A549 (cell line): ENCODE measurements at regions not wholly inside any gene's neighbourhood (a gene's known extent, or its start where the extent isn't known, plus 50 kb on each side); places are given as distances from the start of the nearest gene placed in this dataset.
"Not testable (repeated sequence)": the region's sequence is repeated elsewhere in the genome, so short reads cannot be mapped to it uniquely, and the experiment has no call there.

ENCODE experiments used
- ATAC-seq, 2 experiments: fragments of 200-7000 bp in 1 of 2; fragments of >200 bp in 1 of 2; cut with Nextera tagmentation in 1 of 2; cut with Tn5 transposase in 1 of 2; 3 replicates each; pipeline versions ENCODE4 v1.8.0 to v1.9.1; 2018 to 2020; ENCODE audit warnings: mild to moderate bottlenecking in 1 of 2, moderate library complexity in 1 of 2
- CTCF ChIA-PET: fragments of 300-600 bp; sonication (Branson Sonifier 250); formaldehyde crosslinking; extraction: SDS; loops from one replicate; lab custom pipeline; 2021; ENCODE audit warnings: antibody characterized with exemption, inconsistent platforms; lab: Yijun Ruan, JAX
- POLR2A ChIA-PET: fragments of 350-600 bp; formaldehyde crosslinking; extraction: SDS; loops from one replicate; lab custom pipeline; 2021; ENCODE audit warnings: antibody characterized with exemption, inconsistent platforms; lab: Yijun Ruan, JAX
- DNase-seq, 2 experiments: peaks; one replicate each; pipeline versions ENCODE4 v3.0.0 to v3.0.0-alpha.2; 2011 to 2016; ENCODE audit warnings: low read depth in 1 of 2, low spot score in 1 of 2
- FAIRE-seq: peaks from 2 replicates; lab custom pipeline; 2011; peaks lifted over from hg19 to GRCh38; lab: Jason Lieb, UNC
- H3K27ac ChIP-seq, 2 experiments: fragments of >200 bp; sonication (Bioruptor Twin); formaldehyde crosslinking; 3 replicates each; pipeline ENCODE4 v1.5.1; 2016 to 2017
- H3K4me1 ChIP-seq: fragments of >200 bp; sonication (Bioruptor Twin); formaldehyde crosslinking; 3 replicates; pipeline ENCODE4 v1.6.1; 2016
- H3K4me2 ChIP-seq: fragments of >200 bp; sonication (Bioruptor Twin); formaldehyde crosslinking; 3 replicates; pipeline ENCODE4 v1.6.1; 2016
- H3K4me3 ChIP-seq: fragments of >200 bp; sonication (Bioruptor Twin); formaldehyde crosslinking; 3 replicates; pipeline ENCODE4 v1.5.1; 2016
- H3K9me3 ChIP-seq: fragments of >200 bp; sonication (Bioruptor Twin); formaldehyde crosslinking; 3 replicates; pipeline ENCODE4 v1.6.1; 2016
- CBX8 ChIP-seq: fragments of 200-600 bp; sonication (generic); IDR thresholded peaks from 2 replicates; pipeline ENCODE4 v1.6.1; 2016
- CHD4 ChIP-seq: fragments of 200-600 bp; sonication (generic); IDR thresholded peaks from 2 replicates; pipeline ENCODE4 v1.6.1; 2016; ENCODE audit warnings: antibody characterized with exemption, mild to moderate bottlenecking, borderline replicate concordance
- EP300 ChIP-seq, 2 experiments: fragments of >200 bp; sonication (Bioruptor Twin); formaldehyde crosslinking; IDR thresholded peaks; 2 replicates in 1 of 2; 3 replicates in 1 of 2; pipeline ENCODE4 v1.6.1; 2016 to 2017
- FOSB ChIP-seq: fragments of 250-450 bp; sonication (Bioruptor Pico); IDR thresholded peaks from 2 replicates; pipeline ENCODE4 v1.5.0; 2020; ENCODE audit warnings: mild to moderate bottlenecking, moderate library complexity
- FOSL2 ChIP-seq, 2 experiments: fragments of 450-650 bp in 1 of 2; fragments of >200 bp in 1 of 2; sonication (Bioruptor Twin) in 1 of 2; formaldehyde crosslinking; IDR thresholded peaks; 2 replicates each; pipeline versions ENCODE4 v1.5.0 to v1.6.1; 2016 to 2020; ENCODE audit warnings: mild to moderate bottlenecking in 1 of 2, moderate library complexity in 1 of 2
- HES2 ChIP-seq: fragments of >200 bp; sonication (Bioruptor Twin); formaldehyde crosslinking; IDR thresholded peaks from 2 replicates; pipeline ENCODE4 v1.6.1; 2016
- HEYL ChIP-seq: fragments of 250-450 bp; sonication (Bioruptor Pico); IDR thresholded peaks from 2 replicates; pipeline ENCODE4 v1.8.0; 2021; ENCODE audit warnings: mild to moderate bottlenecking, moderate library complexity
- RCOR1 ChIP-seq: fragments of 150-350 bp; IDR thresholded peaks from 2 replicates; pipeline ENCODE4 v1.6.1; 2014; ENCODE audit warnings: antibody characterized with exemption, low read length, low read depth
- RFX5 ChIP-seq: fragments of 450-650 bp; IDR thresholded peaks from 2 replicates; pipeline ENCODE4 v1.7.1; 2014; ENCODE audit warnings: antibody characterized with exemption, mild to moderate bottlenecking, moderate library complexity
- SMC3 ChIP-seq: fragments of >200 bp; sonication (Bioruptor Twin); formaldehyde crosslinking; IDR thresholded peaks from 3 replicates; pipeline ENCODE4 v1.6.1; 2018; ENCODE audit warnings: inconsistent platforms
- USF2 ChIP-seq: fragments of 450-650 bp; IDR thresholded peaks from 2 replicates; pipeline ENCODE4 v1.6.1; 2014; ENCODE audit warnings: antibody characterized with exemption
- ZC3H11A ChIP-seq: fragments of 450-650 bp; IDR thresholded peaks from 2 replicates; pipeline ENCODE4 v1.6.1; 2014; ENCODE audit warnings: antibody characterized with exemption, mild to moderate bottlenecking
- ZFP36 ChIP-seq: fragments of 450-650 bp; IDR thresholded peaks from 2 replicates; pipeline ENCODE4 v1.6.1; 2014; ENCODE audit warnings: borderline replicate concordance; ENCODE audit not compliant: partially characterized antibody
- ZSCAN20 ChIP-seq: fragments of 250-450 bp; sonication (Bioruptor Pico); IDR thresholded peaks from 2 replicates; pipeline ENCODE4 v1.8.0; 2022; ENCODE audit warnings: mild to moderate bottlenecking, moderate library complexity
- WGBS: methylation state at CpG from one replicate; pipeline ENCODE4 v1.1.6; 2017; ENCODE audit errors: missing lambda C conversion rate; 5-methylcytosine and 5-hydroxymethylcytosine counted together
- TF ChIP-seq, protein P1 (sequence below): IDR thresholded peaks from 2 replicates; pipeline ENCODE4 v1.6.1; 2012; ENCODE audit warnings: low read depth, borderline replicate concordance
- TF ChIP-seq, protein P2 (sequence below): IDR thresholded peaks from 2 replicates; pipeline ENCODE4 v1.6.1; 2012

DNA sequence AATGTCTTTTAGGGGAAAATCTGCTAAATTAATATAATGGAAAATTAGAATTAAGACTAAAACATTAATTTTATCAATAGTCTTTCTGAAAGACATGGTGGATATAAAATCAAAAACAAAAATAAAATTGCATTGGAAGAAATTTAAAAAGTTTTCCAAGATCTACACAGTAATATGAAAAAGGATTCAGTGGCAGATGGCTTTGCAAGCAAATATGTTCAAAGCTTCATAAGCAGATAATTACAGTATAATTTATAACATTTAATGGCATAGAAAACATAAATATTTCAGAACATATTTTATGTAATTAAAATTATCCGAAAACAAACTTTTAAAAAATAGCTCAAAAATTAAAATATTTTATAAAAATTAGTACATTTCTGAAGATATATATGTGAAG, 512.4 kb upstream of the CYLC2 start:
- Histone ChIP-seq H3K9me3 (no peaks in the 10 kb centered on the region), H3K27ac (no peak overlapping the region), H3K4me1 (no peaks in the 10 kb centered on the region), H3K4me3 (no peak overlapping the region), H3K4me2 (no peak overlapping the region)
- 38% methylated on average over 1 of the region's 1 CpG for WGBS
- ChIA-PET POLR2A (no interaction called here), CTCF (no interaction called here)
- FAIRE-seq (no peak), ATAC-seq (no peak), DNase-seq (no peak)
- TF ChIP-seq CHD4, result no peak
- TF ChIP-seq RFX5, result no peak
- TF ChIP-seq SMC3, result no peak
- TF ChIP-seq FOSB, result no peak
- TF ChIP-seq ZSCAN20 (CRISPR knock-in tag), result no peak

DNA sequence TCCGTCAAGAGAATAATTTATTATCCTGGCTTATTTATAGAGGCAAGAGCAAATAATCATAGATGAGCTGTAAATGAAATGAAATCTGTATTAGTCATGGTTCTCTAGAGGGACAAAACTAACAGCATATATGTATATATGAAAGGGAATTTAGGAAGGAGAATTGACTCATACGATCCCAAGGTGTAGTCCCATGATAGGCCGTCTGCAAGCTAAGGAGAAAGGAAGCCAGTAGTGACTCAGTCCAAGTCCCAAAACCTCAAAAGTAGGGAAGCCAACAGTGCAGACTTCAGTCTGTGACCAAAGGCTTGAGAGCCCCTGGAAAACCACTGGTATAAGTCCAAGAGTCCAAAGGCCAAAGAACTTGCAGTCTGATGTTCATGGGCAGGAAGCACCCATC, 515.9 kb upstream of the CYLC2 start:
- ATAC-seq (no peak), FAIRE-seq (no peak), DNase-seq (no peak)
- ChIA-PET CTCF (no interaction called here), POLR2A (no interaction called here)
- H3K27ac ChIP-seq, result no peak overlapping the region
- H3K4me1 ChIP-seq, result no peaks in the 10 kb centered on the region
- H3K4me2 ChIP-seq, result no peak overlapping the region
- H3K4me3 ChIP-seq, result no peak overlapping the region
- no peaks in the 10 kb centered on the region for H3K9me3 ChIP-seq
- WGBS, result 19% methylated on average over 3 of the region's 3 CpGs
- TF ChIP-seq, protein P1, sequence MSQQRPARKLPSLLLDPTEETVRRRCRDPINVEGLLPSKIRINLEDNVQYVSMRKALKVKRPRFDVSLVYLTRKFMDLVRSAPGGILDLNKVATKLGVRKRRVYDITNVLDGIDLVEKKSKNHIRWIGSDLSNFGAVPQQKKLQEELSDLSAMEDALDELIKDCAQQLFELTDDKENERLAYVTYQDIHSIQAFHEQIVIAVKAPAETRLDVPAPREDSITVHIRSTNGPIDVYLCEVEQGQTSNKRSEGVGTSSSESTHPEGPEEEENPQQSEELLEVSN, result no peak

DNA sequence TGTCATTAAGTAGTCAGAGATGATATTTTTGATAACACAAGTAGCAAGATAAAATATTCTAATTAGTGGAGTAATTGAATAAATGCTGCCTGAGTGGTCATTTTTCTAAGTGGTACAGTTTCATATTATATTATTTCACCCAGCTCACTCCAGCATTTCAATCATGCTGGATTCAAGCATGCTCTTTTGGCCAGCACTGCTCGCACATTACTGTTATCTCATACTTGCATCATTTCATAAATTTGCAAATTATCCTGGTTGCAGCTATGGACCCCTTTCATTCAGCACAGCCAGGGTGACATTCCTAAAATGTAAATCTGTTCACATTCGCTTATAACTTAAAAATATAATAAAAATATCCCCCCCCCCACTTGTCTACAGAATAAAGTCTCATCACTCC, 520.8 kb upstream of the CYLC2 start:
- Histone ChIP-seq H3K9me3 (no peaks in the 10 kb centered on the region), H3K27ac (no peak overlapping the region), H3K4me3 (no peak overlapping the region), H3K4me1 (no peaks in the 10 kb centered on the region), H3K4me2 (no peak overlapping the region)
- DNase-seq (no peak), ATAC-seq (no peak), FAIRE-seq (no peak)
- CTCF ChIA-PET, result no interaction called here
- POLR2A ChIA-PET, result no interaction called here
- 51% methylated on average over 2 of the region's 2 CpGs for WGBS
- TF ChIP-seq HES2, result no peak

GRCh38 chr9:102469430-102469829, 525.7 kb upstream of the CYLC2 start:
- DNase-seq, H3K4me1 ChIP-seq, H3K27ac ChIP-seq, FAIRE-seq, CTCF ChIA-PET, H3K4me2 ChIP-seq, H3K4me3 ChIP-seq, H3K9me3 ChIP-seq, POLR2A ChIA-PET, ATAC-seq: not testable (repeated sequence)
- peak; percentile 20; the same call in 1 of the 2 replicates for TF ChIP-seq ZC3H11A
- 87% methylated on average over 7 of the region's 7 CpGs for WGBS

- no CpG with 5 or more reads among the region's 2 CpGs for WGBS
- ATAC-seq (no peak), DNase-seq (no peak), FAIRE-seq (no peak)
- no peak overlapping the region for H3K4me2 ChIP-seq
- no peak overlapping the region for H3K27ac ChIP-seq
- no peaks in the 10 kb centered on the region for H3K4me1 ChIP-seq
- ChIA-PET POLR2A (no interaction called here), CTCF (no interaction called here)
- no peaks in the 10 kb centered on the region for H3K9me3 ChIP-seq
- H3K4me3 ChIP-seq, result no peak overlapping the region
- TF ChIP-seq HEYL (no peak), CBX8 (no peak), RCOR1 (no peak), ZFP36 (no peak)
Observed at GRCh38 chr9:102461156-102461819, 533.8 kb upstream of the CYLC2 start.

GRCh38 chr9:102459828-102460227, 535.3 kb upstream of the CYLC2 start:
- Histone ChIP-seq H3K9me3 (no peaks in the 10 kb centered on the region), H3K4me3 (no peak overlapping the region), H3K4me2 (no peak overlapping the region), H3K27ac (no peak overlapping the region), H3K4me1 (no peaks in the 10 kb centered on the region)
- ATAC-seq (no peak), FAIRE-seq (no peak), DNase-seq (no peak)
- no peak for TF ChIP-seq USF2
- no peak for TF ChIP-seq EP300 (IDR thresholded peaks at IDR 0.05)
- TF ChIP-seq, protein P2, sequence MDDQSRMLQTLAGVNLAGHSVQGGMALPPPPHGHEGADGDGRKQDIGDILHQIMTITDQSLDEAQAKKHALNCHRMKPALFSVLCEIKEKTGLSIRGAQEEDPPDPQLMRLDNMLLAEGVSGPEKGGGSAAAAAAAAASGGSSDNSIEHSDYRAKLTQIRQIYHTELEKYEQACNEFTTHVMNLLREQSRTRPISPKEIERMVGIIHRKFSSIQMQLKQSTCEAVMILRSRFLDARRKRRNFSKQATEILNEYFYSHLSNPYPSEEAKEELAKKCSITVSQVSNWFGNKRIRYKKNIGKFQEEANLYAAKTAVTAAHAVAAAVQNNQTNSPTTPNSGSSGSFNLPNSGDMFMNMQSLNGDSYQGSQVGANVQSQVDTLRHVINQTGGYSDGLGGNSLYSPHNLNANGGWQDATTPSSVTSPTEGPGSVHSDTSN, result no peak
- TF ChIP-seq FOSL2 (IDR thresholded peaks at IDR 0.05), result no peak
- TF ChIP-seq FOSL2 (CRISPR knock-in tag; IDR thresholded peaks at IDR 0.05), result no peak
- CTCF ChIA-PET, result no interaction called here
- 5% methylated on average over 1 of the region's 1 CpG for WGBS
- POLR2A ChIA-PET, result no interaction called here
